ENCODE measurements at regions not wholly inside any gene's neighbourhood (a gene's known extent, or its start where the extent isn't known, plus 50 kb on each side); places are given as distances from the start of the nearest gene placed in this dataset.

DNA sequence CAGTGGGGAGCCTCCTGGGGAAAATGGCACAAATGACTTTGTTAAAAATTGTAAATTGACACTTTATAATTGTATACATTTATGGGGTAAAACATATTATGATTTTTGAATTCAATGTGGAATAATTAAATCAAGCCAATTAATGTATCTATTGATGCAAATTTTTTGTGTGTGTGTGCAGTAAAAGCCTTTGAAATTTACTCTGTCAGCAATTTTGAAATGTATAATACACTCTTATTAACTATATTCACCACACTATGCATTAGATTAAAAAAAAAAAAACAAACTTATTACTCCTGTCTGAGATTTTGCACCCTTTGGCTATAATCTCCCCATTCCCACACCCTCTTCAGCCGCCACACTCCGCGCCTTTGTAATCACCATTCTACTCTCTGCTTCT lies 119.2 kb downstream of the S1PR1 start:
- Histone ChIP-seq H3K4me3 (ENCODE audit: low read depth, low read length) (no peak overlapping the region), H3K36me3 (ENCODE audit: control insufficient read depth, insufficient read depth, low read length) (no peaks in the 10 kb centered on the region), H3K27ac (ENCODE audit: low read depth, low read length) (no peak overlapping the region), H3K9me3 (ENCODE audit: control insufficient read depth, insufficient read depth, low read depth, low read length) (no peaks in the 10 kb centered on the region), H3K4me1 (ENCODE audit: control insufficient read depth, insufficient read depth, low read length) (no peaks in the 10 kb centered on the region; the same call in 1 of the 2 replicates), H3K27me3 (ENCODE audit: control insufficient read depth, insufficient read depth, low read length) (no peaks in the 10 kb centered on the region), H3K9ac (ENCODE audit: low read length) (no peak overlapping the region)

DNA sequence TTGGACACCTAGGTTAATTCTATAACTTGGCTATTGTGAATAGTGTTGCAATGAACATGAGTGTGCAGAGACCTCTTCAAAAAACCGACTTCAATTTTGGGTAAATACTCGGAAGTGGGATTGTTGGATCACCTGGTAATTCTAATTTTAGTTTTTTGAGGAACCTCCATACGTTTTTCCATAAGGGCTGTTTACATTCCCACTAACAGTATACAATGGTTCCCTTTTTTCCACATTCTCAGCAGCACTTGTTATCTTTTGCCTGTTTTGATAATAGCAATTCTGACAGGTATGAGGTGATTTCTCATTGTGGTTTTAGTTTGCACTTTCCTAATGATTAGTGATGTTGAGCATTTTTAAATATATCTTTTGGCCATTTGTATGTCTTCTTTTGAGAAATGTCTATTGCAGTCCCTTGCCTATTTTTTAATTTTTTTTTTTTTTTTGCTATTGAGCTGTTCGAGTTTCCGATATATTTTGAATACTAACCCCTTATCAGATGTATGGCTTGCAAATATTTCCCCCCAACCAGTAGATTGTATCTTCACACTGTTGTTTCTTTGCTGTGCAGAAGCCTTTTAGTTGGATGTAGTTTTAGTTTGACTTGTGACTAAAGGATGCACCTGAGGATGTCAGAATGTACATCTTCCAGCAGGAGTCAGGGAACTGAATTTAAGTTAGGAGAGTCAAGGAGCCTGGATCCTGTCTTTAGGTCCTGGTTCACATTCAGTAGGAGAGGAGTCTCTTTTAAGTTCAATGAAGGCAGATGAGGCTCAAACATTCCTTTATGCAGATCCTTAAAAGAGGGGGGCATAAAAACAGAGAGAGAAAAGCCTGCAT lies 120.0 kb downstream of the S1PR1 start:
- no peaks in the 10 kb centered on the region for H3K36me3 ChIP-seq (ENCODE audit: control insufficient read depth, insufficient read depth, low read length)
- no peak overlapping the region for H3K27ac ChIP-seq (ENCODE audit: low read depth, low read length)
- no peaks in the 10 kb centered on the region for H3K27me3 ChIP-seq (ENCODE audit: control insufficient read depth, insufficient read depth, low read length)

DNA sequence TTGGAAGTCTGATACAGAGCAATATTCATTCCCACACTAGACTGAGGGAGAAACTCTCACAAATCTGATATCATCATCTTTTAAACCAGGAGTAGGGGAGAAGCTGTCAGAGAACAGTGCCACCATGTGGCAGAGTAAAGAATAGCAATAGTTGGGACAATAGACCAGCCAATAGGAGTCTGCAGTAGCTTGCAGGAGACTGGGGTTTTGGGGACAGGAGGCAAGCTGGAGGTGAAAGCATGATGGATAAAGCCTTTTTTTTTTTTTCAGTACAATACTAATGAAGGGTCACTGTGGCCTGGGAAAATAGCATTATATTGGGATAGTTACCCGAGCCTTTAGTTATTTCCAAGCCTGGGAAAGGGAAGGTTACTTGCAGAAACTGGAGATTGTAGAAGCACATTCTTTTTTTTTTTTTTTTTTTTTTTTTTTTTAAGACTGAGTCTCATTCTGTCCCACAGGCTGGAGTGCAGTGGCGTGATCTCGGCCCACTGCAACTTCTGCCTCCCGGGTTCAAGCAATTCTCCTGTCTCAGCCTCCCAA lies 120.7 kb downstream of the S1PR1 start:
- H3K36me3 ChIP-seq (ENCODE audit: control insufficient read depth, insufficient read depth, low read length), result no peaks in the 10 kb centered on the region
- no peaks in the 10 kb centered on the region for H3K27me3 ChIP-seq (ENCODE audit: control insufficient read depth, insufficient read depth, low read length)
- no peaks in the 10 kb centered on the region; the same call in 1 of the 2 replicates for H3K4me1 ChIP-seq (ENCODE audit: control insufficient read depth, insufficient read depth, low read length)
- H3K9ac ChIP-seq (ENCODE audit: low read length), result no peak overlapping the region
- H3K27ac ChIP-seq (ENCODE audit: low read depth, low read length), result no peak overlapping the region
- no peaks in the 10 kb centered on the region for H3K9me3 ChIP-seq (ENCODE audit: control insufficient read depth, insufficient read depth, low read depth, low read length)
- H3K4me3 ChIP-seq (ENCODE audit: low read depth, low read length), result no peak overlapping the region

More for the DNA sequence above, 120.0 kb downstream of the S1PR1 start:
- Histone ChIP-seq H3K9ac (ENCODE audit: low read length) (no peak overlapping the region), H3K4me3 (ENCODE audit: low read depth, low read length) (no peak overlapping the region), H3K4me1 (ENCODE audit: control insufficient read depth, insufficient read depth, low read length) (no peaks in the 10 kb centered on the region; the same call in 1 of the 2 replicates), H3K9me3 (ENCODE audit: control insufficient read depth, insufficient read depth, low read depth, low read length) (no peaks in the 10 kb centered on the region)

DNA sequence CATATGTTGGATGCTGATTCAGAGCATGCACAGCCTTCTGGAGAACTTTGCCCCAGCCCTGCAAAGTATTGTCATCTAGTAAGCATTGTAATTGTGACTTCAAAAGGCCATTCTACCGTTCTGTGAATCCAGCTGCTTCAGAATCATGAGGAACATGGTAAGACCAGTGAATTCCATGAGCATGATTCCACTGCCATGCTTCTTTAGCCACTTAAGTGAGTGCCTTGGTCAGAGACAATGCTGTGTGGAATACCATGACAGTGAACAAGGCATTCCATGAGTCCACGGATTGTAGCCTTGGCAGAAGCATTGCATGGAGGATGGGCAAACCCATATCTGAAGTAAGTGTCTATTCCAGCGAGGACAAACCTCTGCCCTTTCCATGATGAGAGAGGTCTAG lies 123.7 kb downstream of the S1PR1 start:
- Histone ChIP-seq H3K4me3 (ENCODE audit: low read depth, low read length) (no peak overlapping the region), H3K9ac (ENCODE audit: low read length) (no peak overlapping the region), H3K9me3 (ENCODE audit: control insufficient read depth, insufficient read depth, low read depth, low read length) (no peaks in the 10 kb centered on the region), H3K27me3 (ENCODE audit: control insufficient read depth, insufficient read depth, low read length) (no peaks in the 10 kb centered on the region), H3K4me1 (ENCODE audit: control insufficient read depth, insufficient read depth, low read length) (no peaks in the 10 kb centered on the region; the same call in 1 of the 2 replicates), H3K36me3 (ENCODE audit: control insufficient read depth, insufficient read depth, low read length) (no peaks in the 10 kb centered on the region), H3K27ac (ENCODE audit: low read depth, low read length) (no peak overlapping the region)

DNA sequence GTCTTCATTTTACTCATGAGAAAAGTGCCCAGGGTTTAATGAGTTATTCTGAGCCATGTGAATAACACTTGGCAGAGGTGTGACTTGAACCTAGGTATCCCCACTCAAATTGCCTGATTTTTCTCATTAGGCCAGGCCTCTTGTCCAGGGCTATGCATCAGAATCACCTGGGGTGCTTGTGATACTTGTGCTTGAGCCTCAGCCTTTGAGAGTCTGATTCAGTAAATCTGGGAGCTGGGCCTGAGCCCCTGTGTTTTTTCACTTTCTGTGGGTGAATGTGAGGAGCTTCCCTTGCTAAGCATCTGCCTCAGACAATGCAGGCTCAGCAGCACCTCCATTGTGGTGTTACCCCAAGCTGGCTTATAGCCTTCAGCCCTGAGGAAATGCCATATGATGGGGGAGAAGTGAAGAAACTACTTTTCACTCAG lies 127.1 kb downstream of the S1PR1 start:
- H3K27ac ChIP-seq (ENCODE audit: low read depth, low read length), result no peak overlapping the region
- H3K9ac ChIP-seq (ENCODE audit: low read length), result no peak overlapping the region
- H3K4me1 ChIP-seq (ENCODE audit: control insufficient read depth, insufficient read depth, low read length), result no peaks in the 10 kb centered on the region
- H3K36me3 ChIP-seq (ENCODE audit: control insufficient read depth, insufficient read depth, low read length), result no peaks in the 10 kb centered on the region
- no peaks in the 10 kb centered on the region for H3K27me3 ChIP-seq (ENCODE audit: control insufficient read depth, insufficient read depth, low read length)
- no peaks in the 10 kb centered on the region for H3K9me3 ChIP-seq (ENCODE audit: control insufficient read depth, insufficient read depth, low read depth, low read length)
- H3K4me3 ChIP-seq (ENCODE audit: low read depth, low read length), result no peak overlapping the region

DNA sequence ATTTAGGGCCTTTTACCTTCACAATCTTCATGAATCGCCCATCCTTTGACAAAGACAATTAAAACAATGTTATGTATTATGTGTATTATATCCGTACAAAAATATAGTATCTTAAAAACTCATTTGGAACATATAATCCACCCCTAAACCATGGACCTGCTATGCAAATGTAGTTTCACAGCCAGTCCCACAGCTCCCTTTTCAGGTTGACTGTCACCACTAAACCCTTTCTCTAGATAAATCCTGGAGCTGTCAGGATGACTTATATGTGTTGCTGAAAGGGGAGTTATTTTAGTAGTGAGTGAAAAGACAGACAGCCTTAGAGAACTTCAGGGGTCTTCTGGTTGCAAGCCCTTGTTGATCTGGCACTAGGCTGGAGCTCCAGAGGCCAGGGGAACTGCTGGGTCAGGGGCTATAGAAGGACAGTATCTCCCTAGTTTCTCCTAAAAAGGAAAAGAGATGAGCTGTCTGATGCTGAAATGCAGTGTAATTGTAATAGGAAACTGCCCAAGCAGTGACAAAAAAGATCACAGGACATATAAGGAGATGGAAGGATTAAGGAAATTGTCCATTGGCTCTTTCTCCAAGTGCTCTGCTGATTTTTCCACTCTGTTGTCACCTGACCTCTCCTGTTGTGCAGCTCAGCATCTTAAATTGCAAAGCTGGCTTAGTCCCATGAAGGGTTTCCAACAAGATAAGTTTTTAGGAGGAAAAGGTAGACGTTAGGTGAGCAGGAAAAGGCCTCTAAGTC lies 127.7 kb downstream of the S1PR1 start:
- no peak overlapping the region for H3K4me3 ChIP-seq (ENCODE audit: low read depth, low read length)
- H3K4me1 ChIP-seq (ENCODE audit: control insufficient read depth, insufficient read depth, low read length), result no peaks in the 10 kb centered on the region
- H3K9me3 ChIP-seq (ENCODE audit: control insufficient read depth, insufficient read depth, low read depth, low read length), result no peaks in the 10 kb centered on the region
- H3K27ac ChIP-seq (ENCODE audit: low read depth, low read length), result no peak overlapping the region
- no peaks in the 10 kb centered on the region for H3K36me3 ChIP-seq (ENCODE audit: control insufficient read depth, insufficient read depth, low read length)
- H3K9ac ChIP-seq (ENCODE audit: low read length), result no peak overlapping the region
- H3K27me3 ChIP-seq (ENCODE audit: control insufficient read depth, insufficient read depth, low read length), result no peaks in the 10 kb centered on the region

DNA sequence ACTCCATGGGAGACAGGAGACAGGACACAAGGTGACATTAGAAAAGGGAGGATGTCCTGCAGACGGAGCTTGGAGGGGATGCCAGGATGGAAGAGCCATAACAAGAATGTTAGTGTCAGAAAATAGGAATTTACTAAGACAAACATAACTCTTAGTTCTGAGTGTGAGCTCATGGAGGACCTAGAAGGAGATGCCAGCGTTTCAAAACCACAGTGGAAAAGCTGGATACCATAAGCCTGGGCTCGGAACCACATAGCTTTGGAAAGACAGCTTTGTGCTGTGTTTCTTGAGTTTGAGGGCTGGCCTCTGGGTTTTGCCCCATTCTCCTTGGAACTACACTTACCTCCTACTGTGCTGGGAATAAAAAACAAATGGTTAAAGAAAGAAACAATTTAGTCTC lies 128.4 kb downstream of the S1PR1 start:
- H3K27ac ChIP-seq (ENCODE audit: low read depth, low read length), result no peak overlapping the region
- no peaks in the 10 kb centered on the region for H3K4me1 ChIP-seq (ENCODE audit: control insufficient read depth, insufficient read depth, low read length)
- H3K9ac ChIP-seq (ENCODE audit: low read length), result no peak overlapping the region
- H3K9me3 ChIP-seq (ENCODE audit: control insufficient read depth, insufficient read depth, low read depth, low read length), result no peaks in the 10 kb centered on the region
- H3K4me3 ChIP-seq (ENCODE audit: low read depth, low read length), result no peak overlapping the region
- H3K36me3 ChIP-seq (ENCODE audit: control insufficient read depth, insufficient read depth, low read length), result no peaks in the 10 kb centered on the region
- H3K27me3 ChIP-seq (ENCODE audit: control insufficient read depth, insufficient read depth, low read length), result no peaks in the 10 kb centered on the region

DNA sequence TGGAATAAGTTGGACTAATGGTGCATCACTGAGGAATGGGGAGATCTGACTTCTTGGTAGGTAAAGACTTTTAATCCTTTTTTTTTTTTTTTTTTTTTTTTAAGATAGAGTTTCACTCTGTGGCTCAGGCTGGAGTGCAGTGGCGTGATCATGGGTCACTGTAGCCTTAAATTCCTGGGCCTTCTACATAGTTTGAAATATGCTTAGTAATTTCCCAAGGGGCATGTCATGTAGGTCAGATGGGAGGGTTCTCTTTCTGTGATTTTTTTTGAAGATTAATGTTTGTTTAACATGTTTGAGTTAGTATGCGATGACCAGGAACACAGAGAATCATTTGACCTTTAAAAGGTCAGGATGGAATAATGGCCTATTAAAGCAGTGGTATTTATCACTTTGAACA lies 129.1 kb downstream of the S1PR1 start:
- H3K27me3 ChIP-seq (ENCODE audit: control insufficient read depth, insufficient read depth, low read length), result no peaks in the 10 kb centered on the region
- H3K9me3 ChIP-seq (ENCODE audit: control insufficient read depth, insufficient read depth, low read depth, low read length), result no peaks in the 10 kb centered on the region
- no peak overlapping the region for H3K9ac ChIP-seq (ENCODE audit: low read length)
- H3K4me1 ChIP-seq (ENCODE audit: control insufficient read depth, insufficient read depth, low read length), result no peaks in the 10 kb centered on the region
- no peak overlapping the region for H3K27ac ChIP-seq (ENCODE audit: low read depth, low read length)
- no peak overlapping the region for H3K4me3 ChIP-seq (ENCODE audit: low read depth, low read length)
- no peaks in the 10 kb centered on the region for H3K36me3 ChIP-seq (ENCODE audit: control insufficient read depth, insufficient read depth, low read length)

DNA sequence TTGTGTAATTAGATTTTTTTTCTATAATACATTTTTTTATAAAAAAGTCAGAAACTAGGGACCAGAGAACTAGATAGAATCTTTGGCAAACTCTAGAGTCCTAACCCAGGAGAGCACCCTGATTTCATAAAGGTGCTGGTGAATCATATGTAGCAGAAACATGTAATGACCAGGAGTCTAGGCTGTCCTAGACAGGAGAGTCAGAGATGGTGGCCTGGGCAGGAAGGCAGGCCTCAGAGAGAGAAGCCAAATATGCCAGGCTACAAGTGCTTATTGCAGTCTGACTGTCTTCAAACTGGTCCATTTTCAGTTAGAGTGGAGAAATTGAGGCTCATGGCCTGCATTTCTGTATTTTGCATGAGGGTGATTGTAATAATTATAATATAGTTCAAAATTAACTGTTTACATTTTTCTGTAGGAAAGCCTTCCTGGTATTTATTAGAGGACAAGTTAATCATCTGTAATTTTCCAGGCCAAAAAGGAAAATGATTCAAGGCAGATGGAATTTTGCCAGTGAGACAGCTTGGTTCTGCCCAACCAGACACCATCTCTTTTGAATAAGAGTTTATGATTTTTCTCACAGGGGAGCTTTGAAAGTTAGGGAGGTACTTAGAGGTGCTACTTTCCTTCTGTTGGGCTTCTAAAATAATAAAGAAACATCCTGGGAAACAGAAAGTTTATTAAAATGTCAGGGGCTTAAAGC lies 129.8 kb downstream of the S1PR1 start:
- H3K27ac ChIP-seq (ENCODE audit: low read depth, low read length), result no peak overlapping the region
- no peaks in the 10 kb centered on the region for H3K27me3 ChIP-seq (ENCODE audit: control insufficient read depth, insufficient read depth, low read length)

DNA sequence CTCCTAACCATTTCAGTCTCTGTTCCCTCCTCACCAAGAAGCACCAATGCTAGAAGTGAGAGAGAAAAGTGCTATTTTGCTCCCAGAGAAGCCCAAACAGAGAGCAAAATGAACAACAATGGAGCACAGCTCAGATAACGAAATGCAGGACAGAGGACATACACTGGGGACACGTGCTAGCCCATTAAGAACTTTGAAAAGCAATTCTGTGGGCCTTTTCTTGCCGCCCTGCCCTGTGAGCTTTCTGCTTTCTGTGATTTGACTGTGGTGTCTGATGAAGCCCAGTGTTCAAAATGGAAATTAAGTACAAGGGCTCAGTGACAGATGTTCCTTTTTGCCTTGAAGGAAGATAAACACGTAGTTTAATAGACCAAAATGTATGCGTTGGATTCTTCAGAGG lies 130.8 kb downstream of the S1PR1 start:
- Histone ChIP-seq H3K9me3 (ENCODE audit: control insufficient read depth, insufficient read depth, low read depth, low read length) (no peaks in the 10 kb centered on the region), H3K9ac (ENCODE audit: low read length) (no peak overlapping the region), H3K4me1 (ENCODE audit: control insufficient read depth, insufficient read depth, low read length) (no peaks in the 10 kb centered on the region), H3K36me3 (ENCODE audit: control insufficient read depth, insufficient read depth, low read length) (no peaks in the 10 kb centered on the region), H3K27me3 (ENCODE audit: control insufficient read depth, insufficient read depth, low read length) (no peaks in the 10 kb centered on the region), H3K27ac (ENCODE audit: low read depth, low read length) (no peak overlapping the region), H3K4me3 (ENCODE audit: low read depth, low read length) (no peak overlapping the region)

More for the DNA sequence above, 129.8 kb downstream of the S1PR1 start:
- Histone ChIP-seq H3K4me3 (ENCODE audit: low read depth, low read length) (no peak overlapping the region), H3K9me3 (ENCODE audit: control insufficient read depth, insufficient read depth, low read depth, low read length) (no peaks in the 10 kb centered on the region), H3K4me1 (ENCODE audit: control insufficient read depth, insufficient read depth, low read length) (no peaks in the 10 kb centered on the region), H3K9ac (ENCODE audit: low read length) (no peak overlapping the region), H3K36me3 (ENCODE audit: control insufficient read depth, insufficient read depth, low read length) (no peaks in the 10 kb centered on the region)
